Aorta (tissue), 5 donors: ENCODE measurements at regions not wholly inside any gene's neighbourhood (a gene's known extent, or its start where the extent isn't known, plus 50 kb on each side); places are given as distances from the start of the nearest gene placed in this dataset.

Experiments
- ATAC-seq: fragments of 200-7000 bp; cut with Tn5 transposase; one replicate; pipeline ENCODE4 v1.9.1; 2022; ENCODE audit warnings: moderate library complexity; ENCODE audit not compliant: low FRiP score
- DNase-seq, 2 donors: peaks; one replicate each; pipeline ENCODE4 v3.0.0-alpha.2; 2020
- H3K27ac ChIP-seq, 2 donors: one replicate each; pipeline ENCODE4 v1.5.1; 2013; ENCODE audit warnings: low read length in 2 of 2, mild to moderate bottlenecking in 2 of 2, moderate library complexity in 2 of 2, control low read depth in 1 of 2, inconsistent platforms in 1 of 2, low read depth in 1 of 2
- H3K27me3 ChIP-seq, 2 donors: one replicate each; pipeline ENCODE4 v1.6.1; 2013; ENCODE audit warnings: control low read depth in 1 of 2, low read length in 1 of 2, mild to moderate bottlenecking in 1 of 2, moderate library complexity in 1 of 2; ENCODE audit not compliant: insufficient read depth in 2 of 2, control insufficient read depth in 1 of 2
- H3K36me3 ChIP-seq, 2 donors: one replicate each; pipeline ENCODE4 v1.6.1; 2013; ENCODE audit warnings: control low read depth in 1 of 2, low read length in 1 of 2, mild to moderate bottlenecking in 1 of 2; ENCODE audit not compliant: insufficient read depth in 2 of 2, control insufficient read depth in 1 of 2
- H3K4me1 ChIP-seq, 2 donors: one replicate each; pipeline ENCODE4 v1.6.1; 2013; ENCODE audit warnings: low read length in 2 of 2, control low read depth in 1 of 2, mild to moderate bottlenecking in 1 of 2, moderate library complexity in 1 of 2; ENCODE audit not compliant: insufficient read depth in 2 of 2, control insufficient read depth in 1 of 2
- H3K4me3 ChIP-seq, 2 donors: one replicate each; pipeline ENCODE4 v1.5.1; 2013; ENCODE audit warnings: low read length in 2 of 2, control low read depth in 1 of 2, mild to moderate bottlenecking in 1 of 2
- H3K9me3 ChIP-seq: one replicate; pipeline ENCODE4 v1.6.1; 2013; ENCODE audit warnings: mild to moderate bottlenecking, low read length; ENCODE audit not compliant: control insufficient read depth
- WGBS, 2 donors: extraction: QIAGEN DNeasy Blood & Tissue Kit; methylation state at CpG; one replicate each; pipeline ENCODE4 v1.1.7; 2013; 5-methylcytosine and 5-hydroxymethylcytosine counted together
- intact Hi-C, 2 donors: fragments of 100-400 bp; cut with DNase I; formaldehyde crosslinking; loops; one replicate each; pipeline versions ENCODE4 v1.14.2 to v1.15.0; 2022
- donor health status: healthy with polysubstance abuse.
- donor health status: Bipolar disorder and iron deficiency.
- donor health status: DM: no; HTN: no; CAD: no.
- donor health status: DM: no; HTN: no; CAD: no.
- donor health status: DM: yes; HTN: yes; CAD: no.

- ATAC-seq (no peak), DNase-seq (no peak)
- no peaks in the 10 kb centered on the region for H3K9me3 ChIP-seq
- H3K4me3 ChIP-seq = no peak overlapping the region
- H3K4me1 ChIP-seq = no peaks in the 10 kb centered on the region
- no peak overlapping the region for H3K27ac ChIP-seq
- H3K36me3 ChIP-seq = no peaks in the 10 kb centered on the region
- no peaks in the 10 kb centered on the region for H3K27me3 ChIP-seq
- intact Hi-C loops = loop anchor here in 1 of 2 donors (2.0 kb wide), 1 partner anchor 209 kb away; no protein-coding TSS in a partner anchor
- WGBS, 2 donors = 80 to 84% methylated on average over 6 of the region's 6 CpGs
Observed at GRCh38 chr15:79592126-79592525, 160.0 kb downstream of the MINAR1 start.

- H3K9me3 ChIP-seq = no peaks in the 10 kb centered on the region
- no peak for DNase-seq
- WGBS, 2 donors = 25 to 32% methylated on average over 4 of the region's 4 CpGs
- intact Hi-C loops = loop anchor here in 1 of 2 donors (2.0 kb wide), 1 partner anchor 210 kb away; no protein-coding TSS in a partner anchor
- no peaks in the 10 kb centered on the region for H3K27me3 ChIP-seq
- no peak overlapping the region for H3K27ac ChIP-seq
- no peaks in the 10 kb centered on the region for H3K36me3 ChIP-seq
- ATAC-seq = no peak
- H3K4me1 ChIP-seq = no peaks in the 10 kb centered on the region
- H3K4me3 ChIP-seq = no peak overlapping the region
Observed at GRCh38 chr15:79593119-79593869, 161.2 kb downstream of the MINAR1 start.

GRCh38 chr15:79595306-79595705 lies 163.2 kb downstream of the MINAR1 start:
- no peaks in the 10 kb centered on the region for H3K27me3 ChIP-seq
- no peak overlapping the region for H3K27ac ChIP-seq
- H3K9me3 ChIP-seq = no peaks in the 10 kb centered on the region
- no peaks in the 10 kb centered on the region for H3K4me1 ChIP-seq
- H3K36me3 ChIP-seq = no peaks in the 10 kb centered on the region
- intact Hi-C loops = loop anchor here in 1 of 2 donors (5.0 kb wide), 1 partner anchor 213 kb away; no protein-coding TSS in a partner anchor
- no peak overlapping the region for H3K4me3 ChIP-seq
- WGBS, 2 donors = 83 to 85% methylated on average over 6 of the region's 6 CpGs
- DNase-seq (no peak), ATAC-seq (no peak)

- Histone ChIP-seq H3K27ac (no peak overlapping the region), H3K4me1 (no peaks in the 10 kb centered on the region), H3K4me3 (no peak overlapping the region), H3K36me3 (no peaks in the 10 kb centered on the region), H3K27me3 (no peaks in the 10 kb centered on the region), H3K9me3 (no peaks in the 10 kb centered on the region)
- DNase-seq = peak in 1 of 2 donors; percentile 60
- intact Hi-C loops = loop anchor here in 1 of 2 donors (5.0 kb wide), 1 partner anchor 214 kb away; no protein-coding TSS in a partner anchor
- ATAC-seq = peak; percentile 86
- 43 to 45% methylated on average over 4 of the region's 4 CpGs for WGBS, 2 donors
Observed at GRCh38 chr15:79595995-79596622, 164.0 kb downstream of the MINAR1 start.

- H3K27me3 ChIP-seq = no peaks in the 10 kb centered on the region
- ATAC-seq = no peak
- WGBS, 2 donors = 74 to 86% methylated on average over 1 of the region's 1 CpG
Observed at GRCh38 chr15:79598639-79599038, 166.5 kb downstream of the MINAR1 start.

GRCh38 chr15:79601405-79602086 lies 169.4 kb downstream of the MINAR1 start:
- Histone ChIP-seq H3K27me3 (no peaks in the 10 kb centered on the region), H3K4me3 (no peak overlapping the region), H3K9me3 (no peaks in the 10 kb centered on the region), H3K4me1 (peaks cover 0 to 3% of the 10 kb centered on the region in 2 donors), H3K27ac (no peak overlapping the region), H3K36me3 (no peaks in the 10 kb centered on the region)
- intact Hi-C loops = no loop called here
- no peak for DNase-seq
- ATAC-seq = no peak
- 88 to 91% methylated on average over 7 of the region's 7 CpGs for whole genome bisulfite sequencing, 2 donors

More at GRCh38 chr15:79598639-79599038, 166.5 kb downstream of the MINAR1 start:
- no peaks in the 10 kb centered on the region for H3K4me1 ChIP-seq
- intact Hi-C loops = loop anchor here in 1 of 2 donors (5.0 kb wide), 1 partner anchor 216 kb away; no protein-coding TSS in a partner anchor
- no peaks in the 10 kb centered on the region for H3K36me3 ChIP-seq
- H3K4me3 ChIP-seq = no peak overlapping the region
- DNase-seq = no peak
- H3K9me3 ChIP-seq = no peaks in the 10 kb centered on the region
- no peak overlapping the region for H3K27ac ChIP-seq

GRCh38 chr15:79602180-79602579 lies 170.0 kb downstream of the MINAR1 start:
- Histone ChIP-seq H3K4me3 (no peak overlapping the region), H3K27ac (no peak overlapping the region), H3K27me3 (no peaks in the 10 kb centered on the region), H3K9me3 (no peaks in the 10 kb centered on the region), H3K36me3 (no peaks in the 10 kb centered on the region), H3K4me1 (peaks cover 0 to 3% of the 10 kb centered on the region in 2 donors)
- WGBS, 2 donors = 90% methylated on average over 4 of the region's 4 CpGs
- DNase-seq (no peak), ATAC-seq (no peak)
- intact Hi-C loops = no loop called here

- Histone ChIP-seq H3K27me3 (no peaks in the 10 kb centered on the region), H3K4me3 (no peak overlapping the region), H3K9me3 (no peaks in the 10 kb centered on the region), H3K4me1 (peaks cover 0 to 3% of the 10 kb centered on the region in 2 donors), H3K27ac (no peak overlapping the region), H3K36me3 (no peaks in the 10 kb centered on the region)
- intact Hi-C loops = no loop called here
- ATAC-seq (no peak), DNase-seq (no peak)
Observed at GRCh38 chr15:79602731-79603130, 170.6 kb downstream of the MINAR1 start.
